ENCODE measurements at regions not wholly inside any gene's neighbourhood (a gene's known extent, or its start where the extent isn't known, plus 50 kb on each side); places are given as distances from the start of the nearest gene placed in this dataset.
A peak's percentile ranks its signal among the peaks of the same experiment; 100 is the strongest.
"Not testable (repeated sequence)": the region's sequence is repeated elsewhere in the genome, so short reads cannot be mapped to it uniquely, and the experiment has no call there.

- H3K4me1 ChIP-seq (ENCODE audit: control insufficient read depth, insufficient read depth, low read length) = peaks cover 16% of the 10 kb centered on the region
- no peak overlapping the region for H3K9ac ChIP-seq (ENCODE audit: low read depth, low read length)
- no peaks in the 10 kb centered on the region for H3K9me3 ChIP-seq (ENCODE audit: control insufficient read depth, insufficient read depth, low read length)
Observed at GRCh38 chr11:27227736-27228135, 135.3 kb downstream of the CCDC34 start.

GRCh38 chr11:27219487-27220039, 143.5 kb downstream of the CCDC34 start:
- peak overlapping the region; percentile 43 for H3K4me3 ChIP-seq (ENCODE audit: low read depth, low read length)
- not testable (repeated sequence) for H3K27me3 ChIP-seq (ENCODE audit: control insufficient read depth, insufficient read depth, low read length); H3K9me3 ChIP-seq (ENCODE audit: control insufficient read depth, insufficient read depth, low read length); H3K36me3 ChIP-seq (ENCODE audit: control insufficient read depth, insufficient read depth, low read length); H3K9ac ChIP-seq (ENCODE audit: low read depth, low read length); H3K4me1 ChIP-seq (ENCODE audit: control insufficient read depth, insufficient read depth, low read length)

More at GRCh38 chr11:27227736-27228135, 135.3 kb downstream of the CCDC34 start:
- H3K4me3 ChIP-seq (ENCODE audit: low read depth, low read length) = no peak overlapping the region
- no peaks in the 10 kb centered on the region for H3K36me3 ChIP-seq (ENCODE audit: control insufficient read depth, insufficient read depth, low read length)
- no peaks in the 10 kb centered on the region for H3K27me3 ChIP-seq (ENCODE audit: control insufficient read depth, insufficient read depth, low read length)

- Histone ChIP-seq H3K4me3 (ENCODE audit: low read depth, low read length) (no peak overlapping the region), H3K36me3 (ENCODE audit: control insufficient read depth, insufficient read depth, low read length) (no peaks in the 10 kb centered on the region), H3K9me3 (ENCODE audit: control insufficient read depth, insufficient read depth, low read length) (no peaks in the 10 kb centered on the region), H3K9ac (ENCODE audit: low read depth, low read length) (no peak overlapping the region), H3K4me1 (ENCODE audit: control insufficient read depth, insufficient read depth, low read length) (peaks cover 9% of the 10 kb centered on the region), H3K27me3 (ENCODE audit: control insufficient read depth, insufficient read depth, low read length) (no peaks in the 10 kb centered on the region)
Observed at GRCh38 chr11:27218421-27219038, 144.5 kb downstream of the CCDC34 start.

- Histone ChIP-seq H3K36me3 (ENCODE audit: control insufficient read depth, insufficient read depth, low read length) (no peaks in the 10 kb centered on the region), H3K9ac (ENCODE audit: low read depth, low read length) (no peak overlapping the region), H3K4me3 (ENCODE audit: low read depth, low read length) (no peak overlapping the region), H3K9me3 (ENCODE audit: control insufficient read depth, insufficient read depth, low read length) (no peaks in the 10 kb centered on the region), H3K4me1 (ENCODE audit: control insufficient read depth, insufficient read depth, low read length) (peaks cover 9% of the 10 kb centered on the region), H3K27me3 (ENCODE audit: control insufficient read depth, insufficient read depth, low read length) (no peaks in the 10 kb centered on the region)
Observed at GRCh38 chr11:27217948-27218420, 145.0 kb downstream of the CCDC34 start.

GRCh38 chr11:27217496-27217895, 145.5 kb downstream of the CCDC34 start:
- Histone ChIP-seq H3K9me3 (ENCODE audit: control insufficient read depth, insufficient read depth, low read length) (no peaks in the 10 kb centered on the region), H3K9ac (ENCODE audit: low read depth, low read length) (no peak overlapping the region), H3K36me3 (ENCODE audit: control insufficient read depth, insufficient read depth, low read length) (no peaks in the 10 kb centered on the region), H3K4me1 (ENCODE audit: control insufficient read depth, insufficient read depth, low read length) (peaks cover 9% of the 10 kb centered on the region), H3K27me3 (ENCODE audit: control insufficient read depth, insufficient read depth, low read length) (no peaks in the 10 kb centered on the region), H3K4me3 (ENCODE audit: low read depth, low read length) (no peak overlapping the region)

DNA sequence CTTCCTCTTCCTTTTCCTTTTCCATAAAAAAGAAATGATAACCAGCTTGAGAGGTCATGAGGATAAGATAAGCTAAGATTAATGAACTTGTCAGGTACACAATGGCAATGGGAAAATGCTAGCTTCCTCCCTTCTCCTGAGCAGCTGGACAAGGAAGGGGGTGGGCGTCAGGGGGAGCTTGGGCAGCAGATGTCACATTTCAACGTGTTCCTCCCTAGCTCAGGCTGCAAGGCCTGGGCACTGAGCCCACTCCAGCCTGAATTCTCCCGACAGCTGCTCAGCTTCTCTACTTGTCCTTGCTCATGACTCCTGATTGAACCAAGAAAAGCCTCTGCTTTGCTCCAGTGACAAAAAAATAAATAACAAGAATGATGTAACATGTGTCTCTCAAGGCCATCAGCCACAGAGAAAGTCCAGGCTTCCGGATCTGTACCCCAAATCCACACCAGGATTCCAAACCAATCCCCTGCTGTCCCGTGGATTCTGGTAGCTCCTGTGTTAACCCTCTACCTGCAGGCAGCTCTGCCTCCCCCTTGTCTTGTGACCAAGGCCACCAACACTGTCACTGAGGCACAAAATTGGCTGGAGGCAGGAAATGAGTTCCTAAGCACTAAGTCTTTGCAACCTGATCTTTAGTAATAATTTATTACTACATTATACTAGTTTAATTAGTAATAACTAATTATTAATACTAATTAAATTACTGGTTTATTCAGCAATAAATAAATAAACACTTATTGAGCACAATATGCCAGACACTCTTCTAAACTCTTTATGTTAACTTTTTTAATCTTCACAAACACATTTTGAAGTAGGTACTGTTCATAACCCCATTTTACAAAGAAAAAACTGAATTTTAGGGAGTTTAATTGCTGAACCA, 146.5 kb downstream of the CCDC34 start:
- Histone ChIP-seq H3K36me3 (ENCODE audit: control insufficient read depth, insufficient read depth, low read length) (no peaks in the 10 kb centered on the region), H3K9ac (ENCODE audit: low read depth, low read length) (no peak overlapping the region), H3K9me3 (ENCODE audit: control insufficient read depth, insufficient read depth, low read length) (no peaks in the 10 kb centered on the region), H3K4me3 (ENCODE audit: low read depth, low read length) (no peak overlapping the region), H3K4me1 (ENCODE audit: control insufficient read depth, insufficient read depth, low read length) (peaks cover 9% of the 10 kb centered on the region), H3K27me3 (ENCODE audit: control insufficient read depth, insufficient read depth, low read length) (no peaks in the 10 kb centered on the region)

- no peaks in the 10 kb centered on the region for H3K9me3 ChIP-seq (ENCODE audit: control insufficient read depth, insufficient read depth, low read length)
- H3K4me3 ChIP-seq (ENCODE audit: low read depth, low read length) = no peak overlapping the region
- H3K27me3 ChIP-seq (ENCODE audit: control insufficient read depth, insufficient read depth, low read length) = no peaks in the 10 kb centered on the region
- no peak overlapping the region for H3K9ac ChIP-seq (ENCODE audit: low read depth, low read length)
- H3K4me1 ChIP-seq (ENCODE audit: control insufficient read depth, insufficient read depth, low read length) = peaks cover 9% of the 10 kb centered on the region
- no peaks in the 10 kb centered on the region for H3K36me3 ChIP-seq (ENCODE audit: control insufficient read depth, insufficient read depth, low read length)
Observed at GRCh38 chr11:27215471-27216269, 147.3 kb downstream of the CCDC34 start.

DNA sequence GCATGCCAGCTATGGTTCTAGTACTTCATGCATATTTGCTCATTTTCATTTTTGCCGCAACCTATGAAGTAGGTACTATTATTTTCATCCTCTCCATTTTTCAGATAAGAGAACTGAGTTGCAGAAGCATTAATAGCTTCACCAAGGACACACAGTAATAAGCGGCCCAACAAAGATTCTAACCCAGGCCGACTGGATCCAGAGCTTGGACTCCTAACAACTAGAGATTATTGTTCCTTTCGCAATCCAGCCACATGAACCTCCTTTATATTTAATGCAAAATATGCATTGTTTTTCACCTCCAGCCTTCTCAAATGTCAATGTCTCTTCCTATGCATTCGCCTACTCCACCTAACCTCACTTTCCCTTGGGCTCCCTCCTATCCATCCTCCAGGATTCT, 148.3 kb downstream of the CCDC34 start:
- Histone ChIP-seq H3K4me1 (ENCODE audit: control insufficient read depth, insufficient read depth, low read length) (peaks cover 9% of the 10 kb centered on the region), H3K9me3 (ENCODE audit: control insufficient read depth, insufficient read depth, low read length) (no peaks in the 10 kb centered on the region), H3K9ac (ENCODE audit: low read depth, low read length) (no peak overlapping the region), H3K36me3 (ENCODE audit: control insufficient read depth, insufficient read depth, low read length) (no peaks in the 10 kb centered on the region), H3K4me3 (ENCODE audit: low read depth, low read length) (no peak overlapping the region), H3K27me3 (ENCODE audit: control insufficient read depth, insufficient read depth, low read length) (no peaks in the 10 kb centered on the region)

GRCh38 chr11:27213232-27213660, 149.8 kb downstream of the CCDC34 start:
- no peak overlapping the region for H3K4me3 ChIP-seq (ENCODE audit: low read depth, low read length)
- H3K27me3 ChIP-seq (ENCODE audit: control insufficient read depth, insufficient read depth, low read length) = no peaks in the 10 kb centered on the region
- no peaks in the 10 kb centered on the region for H3K9me3 ChIP-seq (ENCODE audit: control insufficient read depth, insufficient read depth, low read length)
- no peaks in the 10 kb centered on the region for H3K4me1 ChIP-seq (ENCODE audit: control insufficient read depth, insufficient read depth, low read length)
- H3K36me3 ChIP-seq (ENCODE audit: control insufficient read depth, insufficient read depth, low read length) = no peaks in the 10 kb centered on the region
- no peak overlapping the region for H3K9ac ChIP-seq (ENCODE audit: low read depth, low read length)

GRCh38 chr11:27212248-27212780, 150.7 kb downstream of the CCDC34 start:
- H3K9me3 ChIP-seq (ENCODE audit: control insufficient read depth, insufficient read depth, low read length) = no peaks in the 10 kb centered on the region
- no peaks in the 10 kb centered on the region for H3K36me3 ChIP-seq (ENCODE audit: control insufficient read depth, insufficient read depth, low read length)
- no peaks in the 10 kb centered on the region for H3K27me3 ChIP-seq (ENCODE audit: control insufficient read depth, insufficient read depth, low read length)
- H3K4me1 ChIP-seq (ENCODE audit: control insufficient read depth, insufficient read depth, low read length) = no peaks in the 10 kb centered on the region
- H3K4me3 ChIP-seq (ENCODE audit: low read depth, low read length) = no peak overlapping the region
- no peak overlapping the region for H3K9ac ChIP-seq (ENCODE audit: low read depth, low read length)

Measured in iPS-15b (cell line).